ENCODE measurements at regions not wholly inside any gene's neighbourhood (a gene's known extent, or its start where the extent isn't known, plus 50 kb on each side); places are given as distances from the start of the nearest gene placed in this dataset.

- ATAC-seq = no peak
- H3K27me3 ChIP-seq (ENCODE audit: control insufficient read depth in 2 of 2, insufficient read depth in 2 of 2, low read length in 2 of 2) = no peaks in the 10 kb centered on the region
- intact Hi-C loops (cut with micrococcal nuclease) = no loop called here
- Mint-ChIP-seq H3K36me3 (no peaks in the 10 kb centered on the region), H3K4me1 (no peaks in the 10 kb centered on the region), H3K27ac (no peak overlapping the region), H3K27me3 (peaks cover 12 to 43% (median 37%) of the 10 kb centered on the region in 5 donors), H3K4me3 (no peak overlapping the region), H3K9me3 (no peaks in the 10 kb centered on the region)
- no peak for DNase-seq
- CTCF ChIA-PET = no interaction called here
- H3K9me3 ChIP-seq (ENCODE audit: control insufficient read depth in 2 of 3, low read length in 3 of 3) = no peaks in the 10 kb centered on the region
- no peaks in the 10 kb centered on the region for H3K4me1 ChIP-seq (ENCODE audit: control insufficient read depth in 2 of 2, insufficient read depth in 2 of 2, low read length in 2 of 2)
- H3K4me3 ChIP-seq (ENCODE audit: low read length) = no peak overlapping the region
- POLR2A ChIA-PET = no interaction called here
- H3K27ac ChIP-seq (ENCODE audit: low read depth, low read length) = no peak overlapping the region
- no peaks in the 10 kb centered on the region for H3K36me3 ChIP-seq (ENCODE audit: control insufficient read depth in 2 of 3, insufficient read depth in 3 of 3, low read length in 3 of 3)
Observed at GRCh38 chr2:176687944-176688343, 418.7 kb downstream of the MTX2 start.

DNA sequence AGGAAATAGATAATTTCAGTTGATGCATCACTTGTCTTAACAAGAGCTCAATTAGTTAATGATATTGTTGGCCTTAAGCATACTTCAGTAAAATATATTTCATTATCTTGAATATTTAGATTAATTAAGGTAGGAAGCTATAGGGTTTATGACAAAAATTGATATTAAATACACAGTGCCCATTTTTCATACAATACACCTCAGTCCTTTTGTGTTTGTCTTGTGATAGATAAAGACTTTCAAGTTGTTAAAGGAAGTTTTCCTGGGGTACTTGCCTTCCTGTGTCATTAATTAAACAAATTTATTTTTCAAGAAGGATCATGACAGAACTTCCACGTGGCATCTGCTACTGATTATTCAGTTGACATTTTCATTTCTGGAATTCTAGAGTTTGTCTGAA, 420.5 kb downstream of the MTX2 start:
- Histone ChIP-seq H3K4me1 (ENCODE audit: control insufficient read depth in 2 of 2, insufficient read depth in 2 of 2, low read length in 2 of 2) (no peaks in the 10 kb centered on the region), H3K9me3 (ENCODE audit: control insufficient read depth in 2 of 3, low read length in 3 of 3) (no peaks in the 10 kb centered on the region), H3K36me3 (ENCODE audit: control insufficient read depth in 2 of 3, insufficient read depth in 3 of 3, low read length in 3 of 3) (no peaks in the 10 kb centered on the region), H3K4me3 (ENCODE audit: low read length) (no peak overlapping the region), H3K27ac (ENCODE audit: low read depth, low read length) (no peak overlapping the region), H3K27me3 (ENCODE audit: control insufficient read depth in 2 of 2, insufficient read depth in 2 of 2, low read length in 2 of 2) (no peaks in the 10 kb centered on the region)
- ChIA-PET CTCF (interaction anchor here (1.0 kb wide), 1 partner anchor 12 kb away, joined by 3 read pairs; no protein-coding TSS in a partner anchor), POLR2A (no interaction called here)
- no peak overlapping the region for H3K27ac Mint-ChIP-seq
- no peaks in the 10 kb centered on the region for H3K9me3 Mint-ChIP-seq
- intact Hi-C loops (cut with micrococcal nuclease) = no loop called here
- ATAC-seq (no peak), DNase-seq (no peak)
- H3K27me3 Mint-ChIP-seq = peaks cover 14 to 46% (median 38%) of the 10 kb centered on the region in 5 donors
- no peaks in the 10 kb centered on the region for H3K4me1 Mint-ChIP-seq
- no peak overlapping the region for H3K4me3 Mint-ChIP-seq
- no peaks in the 10 kb centered on the region for H3K36me3 Mint-ChIP-seq

DNA sequence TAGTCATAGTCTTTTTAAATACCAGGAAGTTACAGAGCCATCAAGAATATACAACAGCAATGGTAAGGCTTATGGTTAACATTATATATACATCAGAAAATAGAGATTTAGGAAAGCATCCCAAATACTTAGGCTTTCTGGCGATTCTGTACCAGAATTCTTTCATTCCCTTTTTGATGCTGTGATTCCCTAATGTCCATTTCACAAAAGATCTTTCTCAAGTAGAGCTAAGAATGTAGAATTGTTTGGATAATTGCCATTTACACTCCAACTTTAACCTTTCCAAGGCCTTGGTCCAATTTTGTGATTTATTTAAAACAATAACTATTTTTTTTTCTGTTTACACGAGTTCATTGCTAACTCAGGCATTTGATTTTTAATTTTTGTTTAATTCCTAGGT, 422.2 kb downstream of the MTX2 start:
- ATAC-seq (no peak), DNase-seq (no peak)
- no peak overlapping the region for H3K4me3 ChIP-seq (ENCODE audit: low read length)
- POLR2A ChIA-PET = no interaction called here
- CTCF ChIA-PET = no interaction called here
- intact Hi-C loops (cut with micrococcal nuclease) = no loop called here
- Mint-ChIP-seq H3K4me3 (no peak overlapping the region), H3K27me3 (peaks cover 9 to 40% (median 33%) of the 10 kb centered on the region in 5 donors), H3K27ac (no peak overlapping the region), H3K4me1 (no peaks in the 10 kb centered on the region), H3K36me3 (no peaks in the 10 kb centered on the region), H3K9me3 (no peaks in the 10 kb centered on the region)
- H3K4me1 ChIP-seq (ENCODE audit: control insufficient read depth in 2 of 2, insufficient read depth in 2 of 2, low read length in 2 of 2) = no peaks in the 10 kb centered on the region
- H3K9me3 ChIP-seq (ENCODE audit: control insufficient read depth in 2 of 3, low read length in 3 of 3) = no peaks in the 10 kb centered on the region
- no peaks in the 10 kb centered on the region for H3K27me3 ChIP-seq (ENCODE audit: control insufficient read depth in 2 of 2, insufficient read depth in 2 of 2, low read length in 2 of 2)
- H3K27ac ChIP-seq (ENCODE audit: low read depth, low read length) = no peak overlapping the region
- no peaks in the 10 kb centered on the region for H3K36me3 ChIP-seq (ENCODE audit: control insufficient read depth in 2 of 3, insufficient read depth in 3 of 3, low read length in 3 of 3)

GRCh38 chr2:176692533-176692932, 423.3 kb downstream of the MTX2 start:
- no peak overlapping the region for H3K4me3 ChIP-seq (ENCODE audit: low read length)
- ChIA-PET POLR2A (no interaction called here), CTCF (no interaction called here)
- no peaks in the 10 kb centered on the region for H3K36me3 ChIP-seq (ENCODE audit: control insufficient read depth in 2 of 3, insufficient read depth in 3 of 3, low read length in 3 of 3)
- H3K4me3 Mint-ChIP-seq = no peak overlapping the region
- no peak overlapping the region for H3K27ac Mint-ChIP-seq
- peaks cover 9 to 44% (median 36%) of the 10 kb centered on the region in 5 donors for H3K27me3 Mint-ChIP-seq
- H3K36me3 Mint-ChIP-seq = no peaks in the 10 kb centered on the region
- no peak overlapping the region for H3K27ac ChIP-seq (ENCODE audit: low read depth, low read length)
- no peaks in the 10 kb centered on the region for H3K9me3 ChIP-seq (ENCODE audit: control insufficient read depth in 2 of 3, low read length in 3 of 3)
- no peaks in the 10 kb centered on the region for H3K4me1 Mint-ChIP-seq
- ATAC-seq (no peak), DNase-seq (no peak)
- intact Hi-C loops (cut with micrococcal nuclease) = no loop called here
- no peaks in the 10 kb centered on the region for H3K9me3 Mint-ChIP-seq
- H3K27me3 ChIP-seq (ENCODE audit: control insufficient read depth in 2 of 2, insufficient read depth in 2 of 2, low read length in 2 of 2) = peaks cover 0 to 4% of the 10 kb centered on the region in 2 donors
- no peaks in the 10 kb centered on the region for H3K4me1 ChIP-seq (ENCODE audit: control insufficient read depth in 2 of 2, insufficient read depth in 2 of 2, low read length in 2 of 2)

DNA sequence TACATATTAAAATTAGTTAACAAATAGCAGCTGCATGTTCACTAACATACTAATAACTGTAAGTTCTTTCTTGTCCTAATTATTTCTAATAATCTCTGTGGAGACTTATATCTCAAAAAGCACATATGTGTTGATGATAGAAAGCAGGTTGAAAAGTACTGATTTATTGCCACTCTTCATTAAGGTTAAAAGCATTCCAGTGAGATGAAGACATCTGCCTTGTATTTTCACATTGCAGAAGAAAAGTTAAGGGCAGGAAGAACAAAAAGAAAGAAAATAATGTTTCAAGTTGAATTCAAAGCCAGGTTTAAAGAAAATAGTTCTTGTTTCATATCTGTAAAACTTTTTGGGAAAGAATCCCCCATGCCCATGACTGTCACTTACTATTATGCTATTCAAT, 429.9 kb downstream of the MTX2 start:
- no peak overlapping the region for H3K4me3 Mint-ChIP-seq
- Histone ChIP-seq H3K27ac (ENCODE audit: low read depth, low read length) (no peak overlapping the region), H3K36me3 (ENCODE audit: control insufficient read depth in 2 of 3, insufficient read depth in 3 of 3, low read length in 3 of 3) (no peaks in the 10 kb centered on the region), H3K27me3 (ENCODE audit: control insufficient read depth in 2 of 2, insufficient read depth in 2 of 2, low read length in 2 of 2) (peaks cover 3 to 4% of the 10 kb centered on the region in 2 donors), H3K4me3 (ENCODE audit: low read length) (no peak overlapping the region), H3K9me3 (ENCODE audit: control insufficient read depth in 2 of 3, low read length in 3 of 3) (no peaks in the 10 kb centered on the region), H3K4me1 (ENCODE audit: control insufficient read depth in 2 of 2, insufficient read depth in 2 of 2, low read length in 2 of 2) (no peaks in the 10 kb centered on the region)
- no peaks in the 10 kb centered on the region for H3K9me3 Mint-ChIP-seq
- intact Hi-C loops (cut with micrococcal nuclease) = no loop called here
- H3K36me3 Mint-ChIP-seq = no peaks in the 10 kb centered on the region
- no peaks in the 10 kb centered on the region for H3K4me1 Mint-ChIP-seq
- CTCF ChIA-PET = no interaction called here
- DNase-seq (no peak), ATAC-seq (no peak)
- H3K27ac Mint-ChIP-seq = no peak overlapping the region
- POLR2A ChIA-PET = no interaction called here
- peaks cover 8 to 38% (median 26%) of the 10 kb centered on the region in 5 donors for H3K27me3 Mint-ChIP-seq

GRCh38 chr2:176699644-176700043, 430.4 kb downstream of the MTX2 start:
- Histone ChIP-seq H3K36me3 (ENCODE audit: control insufficient read depth in 2 of 3, insufficient read depth in 3 of 3, low read length in 3 of 3) (no peaks in the 10 kb centered on the region), H3K4me3 (ENCODE audit: low read length) (no peak overlapping the region), H3K4me1 (ENCODE audit: control insufficient read depth in 2 of 2, insufficient read depth in 2 of 2, low read length in 2 of 2) (no peaks in the 10 kb centered on the region), H3K27ac (ENCODE audit: low read depth, low read length) (no peak overlapping the region), H3K9me3 (ENCODE audit: control insufficient read depth in 2 of 3, low read length in 3 of 3) (no peaks in the 10 kb centered on the region), H3K27me3 (ENCODE audit: control insufficient read depth in 2 of 2, insufficient read depth in 2 of 2, low read length in 2 of 2) (peaks cover 3 to 4% of the 10 kb centered on the region in 2 donors)
- no peak overlapping the region for H3K27ac Mint-ChIP-seq
- peaks cover 8 to 37% (median 24%) of the 10 kb centered on the region in 5 donors for H3K27me3 Mint-ChIP-seq
- DNase-seq = no peak
- no peaks in the 10 kb centered on the region for H3K4me1 Mint-ChIP-seq
- no peaks in the 10 kb centered on the region for H3K36me3 Mint-ChIP-seq
- H3K9me3 Mint-ChIP-seq = no peaks in the 10 kb centered on the region
- CTCF ChIA-PET = no interaction called here
- intact Hi-C loops (cut with micrococcal nuclease) = no loop called here
- no peak overlapping the region for H3K4me3 Mint-ChIP-seq
- POLR2A ChIA-PET = interaction anchor here (0.6 kb wide), 1 partner anchor 21 kb away, joined by 3 read pairs; no protein-coding TSS in a partner anchor
- ATAC-seq = no peak

DNA sequence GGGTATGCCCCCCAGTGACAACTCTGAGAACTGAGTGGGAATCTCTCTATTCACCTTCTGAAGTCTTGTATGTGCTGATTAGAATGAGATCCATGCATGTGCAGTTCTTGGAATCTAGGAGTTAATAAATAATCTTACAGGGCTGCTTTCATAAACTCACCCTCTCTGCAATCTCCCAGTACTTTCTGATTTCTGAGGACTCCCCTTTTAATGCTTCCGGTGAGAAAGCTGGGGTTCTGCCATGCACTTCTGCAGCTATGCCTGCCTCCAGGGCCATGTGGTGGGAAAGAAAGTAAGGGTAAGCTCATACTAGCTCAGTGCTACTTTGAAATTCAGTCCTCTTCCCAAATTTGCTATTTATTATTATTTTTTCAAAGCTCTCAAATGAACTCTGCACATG, 432.9 kb downstream of the MTX2 start:
- Mint-ChIP-seq H3K9me3 (no peaks in the 10 kb centered on the region), H3K4me3 (no peak overlapping the region), H3K27ac (no peak overlapping the region), H3K4me1 (no peaks in the 10 kb centered on the region), H3K27me3 (peaks cover 15 to 42% (median 19%) of the 10 kb centered on the region in 5 donors), H3K36me3 (no peaks in the 10 kb centered on the region)
- ATAC-seq (no peak), DNase-seq (no peak)
- Histone ChIP-seq H3K27ac (ENCODE audit: low read depth, low read length) (no peak overlapping the region), H3K4me1 (ENCODE audit: control insufficient read depth in 2 of 2, insufficient read depth in 2 of 2, low read length in 2 of 2) (no peaks in the 10 kb centered on the region), H3K36me3 (ENCODE audit: control insufficient read depth in 2 of 3, insufficient read depth in 3 of 3, low read length in 3 of 3) (no peaks in the 10 kb centered on the region), H3K4me3 (ENCODE audit: low read length) (no peak overlapping the region), H3K27me3 (ENCODE audit: control insufficient read depth in 2 of 2, insufficient read depth in 2 of 2, low read length in 2 of 2) (peaks cover 0 to 3% of the 10 kb centered on the region in 2 donors), H3K9me3 (ENCODE audit: control insufficient read depth in 2 of 3, low read length in 3 of 3) (no peaks in the 10 kb centered on the region)
- ChIA-PET POLR2A (no interaction called here), CTCF (no interaction called here)
- intact Hi-C loops (cut with micrococcal nuclease) = no loop called here
